Erythroblast (primary cell): ENCODE measurements at regions not wholly inside any gene's neighbourhood (a gene's known extent, or its start where the extent isn't known, plus 50 kb on each side); places are given as distances from the start of the nearest gene placed in this dataset.

ENCODE experiments used
- DNase-seq, 2 experiments: peaks; one replicate each; lab custom pipeline; 2025; lab: John Stamatoyannopoulos, UW
- GATA1 ChIP-seq: IDR thresholded peaks from 2 replicates; pipeline ENCODE4 v1.6.1; 2011; ENCODE audit warnings: low read depth, mild to moderate bottlenecking, control low read depth, low read length, moderate library complexity
- POLR2A ChIP-seq: IDR thresholded peaks from 2 replicates; pipeline ENCODE4 v1.6.1; 2011; ENCODE audit warnings: mild to moderate bottlenecking, low read length

- TF ChIP-seq GATA1 (no peak), POLR2A (no peak)
These were observed 445.2 kb upstream of the SALL1 start for GRCh38 chr16:51596247-51596646.

GRCh38 chr16:51592535-51593300 lies 441.6 kb upstream of the SALL1 start:
- no peak for TF ChIP-seq POLR2A
- TF ChIP-seq GATA1, result no peak
- no peak for DNase-seq

More at GRCh38 chr16:51596247-51596646, 445.2 kb upstream of the SALL1 start:
- no peak for DNase-seq

DNA sequence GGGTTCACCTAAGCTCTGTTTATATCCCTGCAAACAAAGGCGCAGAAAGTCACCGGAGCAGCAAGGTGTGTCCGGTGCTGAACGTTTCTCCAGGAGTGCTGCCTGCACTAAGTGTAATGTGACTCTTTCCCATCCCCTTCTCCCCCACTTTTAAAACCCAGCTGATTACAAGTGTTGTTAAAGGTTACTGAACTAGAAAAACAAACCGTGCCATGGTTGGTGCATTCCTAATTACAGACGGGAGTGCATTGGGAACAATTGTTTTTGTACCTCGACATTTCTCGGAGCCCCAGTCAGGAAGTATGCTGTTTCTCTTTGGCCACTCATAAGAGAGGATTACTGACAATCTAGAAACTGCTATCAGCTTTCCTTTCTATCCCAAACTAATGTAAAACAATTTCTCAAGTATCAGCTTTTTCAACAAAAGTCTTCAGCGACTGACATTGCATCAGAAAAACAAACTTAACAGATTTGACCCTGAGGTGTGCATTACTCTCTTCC lies 441.0 kb upstream of the SALL1 start:
- no peak for TF ChIP-seq POLR2A
- no peak for DNase-seq

GRCh38 chr16:51591480-51591879 lies 440.4 kb upstream of the SALL1 start:
- TF ChIP-seq GATA1 (no peak), POLR2A (no peak)

GRCh38 chr16:51579652-51580360 lies 428.7 kb upstream of the SALL1 start:
- TF ChIP-seq GATA1 (no peak), POLR2A (no peak)
- no peak for DNase-seq

More at GRCh38 chr16:51591480-51591879, 440.4 kb upstream of the SALL1 start:
- no peak for DNase-seq

GRCh38 chr16:51577621-51578303 lies 426.7 kb upstream of the SALL1 start:
- no peak for TF ChIP-seq GATA1
- TF ChIP-seq POLR2A, result no peak
- no peak for DNase-seq

DNA sequence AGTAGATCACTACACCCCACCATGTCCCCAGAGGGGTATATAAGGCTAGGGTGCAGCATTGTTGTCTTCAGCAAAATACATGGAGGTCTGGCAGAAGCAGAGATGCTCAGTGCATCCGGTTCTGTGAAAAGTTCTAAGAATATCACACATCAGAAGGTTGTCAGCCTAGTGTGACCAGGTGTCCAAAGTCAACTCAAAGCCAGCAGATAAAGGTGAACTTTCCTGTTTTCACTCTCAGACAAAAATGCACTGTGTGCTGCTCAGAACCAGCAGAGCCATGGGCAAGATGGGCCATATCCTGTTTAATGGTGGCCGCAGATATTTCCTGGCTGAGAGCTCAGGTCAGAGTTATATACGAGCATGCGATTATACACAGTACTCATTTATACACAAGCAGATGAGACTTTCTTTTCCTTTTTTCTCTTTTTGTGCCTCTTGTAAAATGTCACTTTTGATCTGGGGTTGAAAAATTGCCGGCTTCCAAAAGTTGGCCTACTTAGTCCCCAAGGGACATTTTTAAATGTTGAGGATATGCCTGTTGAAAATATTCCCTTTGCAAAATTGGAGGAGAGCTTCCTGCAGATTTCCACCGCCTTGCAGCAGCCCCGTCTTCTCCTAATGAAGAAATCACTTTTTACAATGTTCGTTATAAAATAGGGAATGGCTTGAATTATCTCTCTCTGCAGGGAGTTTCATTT lies 425.6 kb upstream of the SALL1 start:
- no peak for TF ChIP-seq GATA1
- TF ChIP-seq POLR2A, result no peak
- DNase-seq, result no peak

DNA sequence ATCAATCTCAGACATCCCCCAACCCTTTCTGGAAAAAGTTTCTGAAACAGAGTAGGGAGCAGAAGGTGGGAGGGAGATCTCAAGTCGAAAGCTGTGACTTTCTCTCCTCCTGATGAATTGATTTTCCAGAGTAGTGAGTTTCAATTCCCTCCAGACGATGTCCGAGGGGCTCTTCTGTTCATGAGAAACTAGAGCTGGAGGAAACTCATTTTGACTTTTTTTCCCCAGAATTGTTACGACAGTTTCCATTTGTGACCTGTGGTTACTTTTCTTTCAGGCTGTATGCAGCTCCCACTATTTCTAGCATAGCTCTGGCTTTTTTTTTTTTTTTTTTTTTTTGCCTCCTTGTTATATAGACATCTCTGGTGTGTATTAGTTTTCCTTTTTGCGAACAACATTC lies 422.1 kb upstream of the SALL1 start:
- TF ChIP-seq POLR2A, result no peak
- TF ChIP-seq GATA1, result no peak
- no peak for DNase-seq

GRCh38 chr16:51569203-51569931 lies 418.3 kb upstream of the SALL1 start:
- DNase-seq, result no peak
- TF ChIP-seq GATA1 (no peak), POLR2A (no peak)

DNA sequence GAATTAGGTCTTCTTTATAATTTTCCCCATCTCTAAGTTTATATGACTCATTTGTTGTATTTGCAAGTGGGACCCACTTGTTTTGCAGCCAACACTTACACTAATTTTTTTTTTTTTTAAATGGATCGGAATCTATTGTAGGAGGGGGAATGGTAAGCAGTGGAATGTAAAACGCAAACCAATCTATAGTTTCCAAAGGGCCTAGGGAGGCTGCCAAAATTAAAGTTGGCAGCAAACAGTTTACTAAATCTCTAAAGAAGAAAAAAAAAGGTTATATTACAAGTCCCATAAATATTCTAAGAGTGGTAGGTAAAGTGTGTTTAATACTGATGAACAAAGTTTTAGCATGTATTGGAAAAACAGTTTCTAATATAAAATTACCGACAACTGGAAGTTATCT lies 416.8 kb upstream of the SALL1 start:
- TF ChIP-seq GATA1 (no peak), POLR2A (no peak)
- no peak for DNase-seq

DNA sequence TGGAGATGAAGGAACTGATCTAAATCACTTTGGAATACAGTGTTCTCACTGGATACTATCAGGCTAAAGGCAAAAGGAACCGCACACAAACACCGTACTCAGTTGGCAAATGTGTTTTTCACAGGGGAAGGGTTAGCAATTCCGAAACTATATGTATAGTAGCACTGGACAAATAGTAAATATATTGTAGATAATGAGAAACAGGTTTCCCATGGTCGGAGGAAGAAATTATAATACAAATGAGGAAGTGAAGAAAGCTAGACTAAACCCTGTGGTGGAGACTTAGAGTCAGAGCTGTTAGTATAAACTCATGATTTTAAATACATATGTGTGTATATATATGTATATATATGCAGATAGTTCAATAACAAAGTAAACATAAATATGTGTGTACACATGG lies 414.1 kb upstream of the SALL1 start:
- DNase-seq, result no peak
- TF ChIP-seq POLR2A (no peak), GATA1 (no peak)

- DNase-seq, result no peak
- TF ChIP-seq POLR2A, result no peak
- TF ChIP-seq GATA1, result no peak
These were observed 411.8 kb upstream of the SALL1 start for GRCh38 chr16:51562891-51563290.

GRCh38 chr16:51559901-51560300 lies 408.8 kb upstream of the SALL1 start:
- TF ChIP-seq GATA1 (no peak), POLR2A (no peak)
- DNase-seq, result no peak
